K562 (cell line): ENCODE measurements at regions not wholly inside any gene's neighbourhood (a gene's known extent, or its start where the extent isn't known, plus 50 kb on each side); places are given as distances from the start of the nearest gene placed in this dataset.

ENCODE experiments used
- ATAC-seq: fragments of 200-7000 bp; cut with Tn5 transposase; 3 replicates; pipeline ENCODE4 v1.9.1; 2020; ENCODE audit warnings: moderate library complexity
- BruUV-seq: library from RNA; stranded (reverse); fragments of 400-500 nt; replicated peaks from 2 replicates; lab custom pipeline; 2021; lab: Mats Ljungman, UMichigan
- CTCF ChIA-PET: fragments of 300-600 bp; formaldehyde crosslinking; extraction: SDS; loops from one replicate; lab custom pipeline; 2021; ENCODE audit warnings: low intra/inter-chr PET ratio; lab: Yijun Ruan, JAX
- POLR2A ChIA-PET: fragments of 300-600, 350-650 bp; sonication (Branson Sonifier 250); formaldehyde crosslinking; extraction: SDS; loops from one replicate; lab custom pipeline; 2021; ENCODE audit warnings: antibody characterized with exemption, inconsistent platforms; lab: Yijun Ruan, JAX
- DNase-seq, 4 experiments: peaks; one replicate each; pipeline versions ENCODE4 v3.0.0 to v3.0.0-alpha.2; 2011 to 2018; ENCODE audit warnings: low spot score in 3 of 4, mixed read lengths in 3 of 4; ENCODE audit errors: extremely low read depth in 1 of 4
- FAIRE-seq: peaks from 2 replicates; lab custom pipeline; 2011; peaks lifted over from hg19 to GRCh38; lab: Jason Lieb, UNC
- H2AFZ ChIP-seq: 2 replicates; pipeline ENCODE4 v1.6.0; 2011; ENCODE audit warnings: low read depth, low read length, control low read depth, inconsistent platforms
- H3K27ac ChIP-seq: fragments of 200-600 bp; 3 replicates; pipeline ENCODE4 v1.8.0; 2011; ENCODE audit warnings: low read depth, mild to moderate bottlenecking, control low read depth, inconsistent platforms, low read length, moderate library complexity, mixed read lengths; ENCODE audit errors: extremely low read depth
- H3K27me3 ChIP-seq, 2 experiments: fragments of 300-600 bp in 1 of 2; 2 replicates in 1 of 2; 3 replicates in 1 of 2; pipeline versions ENCODE4 v1.6.0 to v1.8.0; 2011; ENCODE audit warnings: inconsistent platforms in 2 of 2, low read length in 2 of 2, mild to moderate bottlenecking in 1 of 2, mixed read lengths in 1 of 2, moderate library complexity in 1 of 2; ENCODE audit not compliant: control insufficient read depth in 2 of 2, insufficient read depth in 2 of 2
- H3K36me3 ChIP-seq: fragments of 300-600 bp; 3 replicates; pipeline ENCODE4 v1.8.0; 2011; ENCODE audit warnings: mild to moderate bottlenecking, low read length, inconsistent platforms; ENCODE audit not compliant: control insufficient read depth, insufficient read depth
- H3K4me1 ChIP-seq, 2 experiments: fragments of 200-600 bp in 1 of 2; replicated peaks in 1 of 2; 2 replicates in 1 of 2; 3 replicates in 1 of 2; pipeline versions ENCODE4 v1.5.1 to v1.8.0; 2011; ENCODE audit warnings: inconsistent platforms in 2 of 2, low read length in 2 of 2, mild to moderate bottlenecking in 1 of 2, mixed read lengths in 1 of 2, moderate library complexity in 1 of 2; ENCODE audit not compliant: control insufficient read depth in 2 of 2, insufficient read depth in 2 of 2
- H3K4me2 ChIP-seq: 2 replicates; pipeline ENCODE4 v1.6.1; 2011; ENCODE audit warnings: low read length, control low read depth, inconsistent platforms, mixed read lengths; ENCODE audit not compliant: insufficient read depth
- H3K4me3 ChIP-seq: fragments of 200-600 bp; sonication (generic), shearing (Covaris generic); 2 replicates; pipeline ENCODE4 v1.5.1; 2016; ENCODE audit warnings: control low read depth, inconsistent platforms
- H3K79me2 ChIP-seq: fragments of 200-600 bp; 3 replicates; pipeline ENCODE4 v1.8.0; 2011; ENCODE audit warnings: low read length, inconsistent platforms; ENCODE audit not compliant: control insufficient read depth, insufficient read depth
- H3K9ac ChIP-seq, 2 experiments: 2 replicates each; pipeline versions ENCODE4 v1.6.0 to v1.6.1; 2011; ENCODE audit warnings: low read depth in 2 of 2, low read length in 2 of 2, control low read depth in 1 of 2, inconsistent platforms in 1 of 2, mild to moderate bottlenecking in 1 of 2, mixed read lengths in 1 of 2; ENCODE audit not compliant: insufficient read depth in 1 of 2
- H3K9me1 ChIP-seq: one replicate; pipeline ENCODE4 v1.6.0; 2011; ENCODE audit warnings: inconsistent platforms, mild to moderate bottlenecking, low read length, moderate library complexity; ENCODE audit not compliant: control insufficient read depth, insufficient read depth
- H3K9me3 ChIP-seq: replicated peaks from 2 replicates; pipeline ENCODE4 v1.5.1; 2011; ENCODE audit warnings: low read depth, low read length, inconsistent platforms; ENCODE audit not compliant: control insufficient read depth, insufficient read depth
- H4K20me1 ChIP-seq: replicated peaks from 2 replicates; pipeline ENCODE4 v1.6.1; 2011; ENCODE audit warnings: low read length, inconsistent platforms, mixed read lengths; ENCODE audit not compliant: control insufficient read depth, insufficient read depth
- ZNF217 ChIP-seq: sonication (generic); formaldehyde crosslinking; IDR thresholded peaks from 2 replicates; pipeline ENCODE4 v1.8.0; 2022; ENCODE audit warnings: mild to moderate bottlenecking, missing genetic modification reagents
- WGBS: fragments of 100-300 bp; shearing (Covaris generic); methylation state at CpG from one replicate; pipeline ENCODE4 v1.1.6; 2016; ENCODE audit warnings: low coverage, mixed read lengths; ENCODE audit not compliant: insufficient coverage; ENCODE audit errors: missing lambda C conversion rate; 5-methylcytosine and 5-hydroxymethylcytosine counted together
- in situ Hi-C: fragments of 300-500 bp; cut with MboI; formaldehyde crosslinking; loops from 4 replicates; pipeline ENCODE4 v1.15.0; 2018; ENCODE audit warnings: inconsistent platforms, mixed read lengths
- intact Hi-C: fragments of 100-400 bp; cut with micrococcal nuclease; formaldehyde crosslinking; loops from 2 replicates; pipeline ENCODE4 v1.14.2; 2022
- TF ChIP-seq, protein P1 (sequence below): fragments of 450-650 bp; IDR thresholded peaks from 2 replicates; pipeline ENCODE4 v1.6.1; 2016; ENCODE audit warnings: mild to moderate bottlenecking, moderate library complexity

DNA sequence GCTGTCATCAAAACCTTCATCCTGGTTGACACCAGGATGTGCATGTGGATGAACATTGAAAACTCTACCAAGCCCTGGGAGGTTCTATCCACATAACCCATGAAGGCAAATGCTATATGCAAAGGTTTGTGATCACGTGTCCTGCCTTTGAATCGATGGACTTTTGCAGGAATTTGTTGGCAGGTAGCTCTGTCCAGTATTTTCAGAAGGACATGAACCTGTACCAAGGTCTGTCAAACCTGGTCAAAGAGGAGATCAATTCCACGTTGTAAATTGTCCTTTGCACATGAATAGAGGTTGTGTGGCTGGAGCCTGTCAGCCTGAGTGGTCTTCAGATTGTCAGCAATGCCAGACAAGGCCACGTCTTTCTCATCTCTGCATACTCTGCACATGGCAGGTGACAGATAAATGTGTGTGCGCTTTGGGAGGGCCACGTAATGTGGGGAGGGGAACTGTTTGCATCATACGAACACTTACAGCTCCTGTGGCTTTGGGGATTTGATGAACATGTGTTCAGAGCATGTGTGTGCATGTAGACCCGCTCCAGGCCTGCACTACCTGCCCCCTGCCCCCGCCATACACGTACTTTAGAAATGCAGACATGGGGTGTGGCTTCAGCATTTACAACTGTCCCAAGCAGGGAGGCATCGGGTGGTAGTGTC is 169.1 kb downstream of the ERMARD start:
- no peak overlapping the region for H3K4me3 ChIP-seq
- CTCF ChIA-PET, result no interaction called here

More for the DNA sequence above, 169.1 kb downstream of the ERMARD start:
- BruUV-seq, result no TSS peak
- intact Hi-C loops, result no loop called here
- no peak for FAIRE-seq
- H3K4me1 ChIP-seq, result peaks cover 0 to 13% of the 10 kb centered on the region in 2 experiments; a peak in 3 of 5 replicates
- POLR2A ChIA-PET, result interaction anchor here (1.1 to 1.2 kb wide), 2 partner anchors 12 to 17 kb away, joined by 3 read pairs; no protein-coding TSS in a partner anchor
- in situ Hi-C loops, result no loop called here
- no peak overlapping the region for H3K27ac ChIP-seq
- no peaks in the 10 kb centered on the region for H3K36me3 ChIP-seq
- DNase-seq, result no peak
- TF ChIP-seq, protein P1, sequence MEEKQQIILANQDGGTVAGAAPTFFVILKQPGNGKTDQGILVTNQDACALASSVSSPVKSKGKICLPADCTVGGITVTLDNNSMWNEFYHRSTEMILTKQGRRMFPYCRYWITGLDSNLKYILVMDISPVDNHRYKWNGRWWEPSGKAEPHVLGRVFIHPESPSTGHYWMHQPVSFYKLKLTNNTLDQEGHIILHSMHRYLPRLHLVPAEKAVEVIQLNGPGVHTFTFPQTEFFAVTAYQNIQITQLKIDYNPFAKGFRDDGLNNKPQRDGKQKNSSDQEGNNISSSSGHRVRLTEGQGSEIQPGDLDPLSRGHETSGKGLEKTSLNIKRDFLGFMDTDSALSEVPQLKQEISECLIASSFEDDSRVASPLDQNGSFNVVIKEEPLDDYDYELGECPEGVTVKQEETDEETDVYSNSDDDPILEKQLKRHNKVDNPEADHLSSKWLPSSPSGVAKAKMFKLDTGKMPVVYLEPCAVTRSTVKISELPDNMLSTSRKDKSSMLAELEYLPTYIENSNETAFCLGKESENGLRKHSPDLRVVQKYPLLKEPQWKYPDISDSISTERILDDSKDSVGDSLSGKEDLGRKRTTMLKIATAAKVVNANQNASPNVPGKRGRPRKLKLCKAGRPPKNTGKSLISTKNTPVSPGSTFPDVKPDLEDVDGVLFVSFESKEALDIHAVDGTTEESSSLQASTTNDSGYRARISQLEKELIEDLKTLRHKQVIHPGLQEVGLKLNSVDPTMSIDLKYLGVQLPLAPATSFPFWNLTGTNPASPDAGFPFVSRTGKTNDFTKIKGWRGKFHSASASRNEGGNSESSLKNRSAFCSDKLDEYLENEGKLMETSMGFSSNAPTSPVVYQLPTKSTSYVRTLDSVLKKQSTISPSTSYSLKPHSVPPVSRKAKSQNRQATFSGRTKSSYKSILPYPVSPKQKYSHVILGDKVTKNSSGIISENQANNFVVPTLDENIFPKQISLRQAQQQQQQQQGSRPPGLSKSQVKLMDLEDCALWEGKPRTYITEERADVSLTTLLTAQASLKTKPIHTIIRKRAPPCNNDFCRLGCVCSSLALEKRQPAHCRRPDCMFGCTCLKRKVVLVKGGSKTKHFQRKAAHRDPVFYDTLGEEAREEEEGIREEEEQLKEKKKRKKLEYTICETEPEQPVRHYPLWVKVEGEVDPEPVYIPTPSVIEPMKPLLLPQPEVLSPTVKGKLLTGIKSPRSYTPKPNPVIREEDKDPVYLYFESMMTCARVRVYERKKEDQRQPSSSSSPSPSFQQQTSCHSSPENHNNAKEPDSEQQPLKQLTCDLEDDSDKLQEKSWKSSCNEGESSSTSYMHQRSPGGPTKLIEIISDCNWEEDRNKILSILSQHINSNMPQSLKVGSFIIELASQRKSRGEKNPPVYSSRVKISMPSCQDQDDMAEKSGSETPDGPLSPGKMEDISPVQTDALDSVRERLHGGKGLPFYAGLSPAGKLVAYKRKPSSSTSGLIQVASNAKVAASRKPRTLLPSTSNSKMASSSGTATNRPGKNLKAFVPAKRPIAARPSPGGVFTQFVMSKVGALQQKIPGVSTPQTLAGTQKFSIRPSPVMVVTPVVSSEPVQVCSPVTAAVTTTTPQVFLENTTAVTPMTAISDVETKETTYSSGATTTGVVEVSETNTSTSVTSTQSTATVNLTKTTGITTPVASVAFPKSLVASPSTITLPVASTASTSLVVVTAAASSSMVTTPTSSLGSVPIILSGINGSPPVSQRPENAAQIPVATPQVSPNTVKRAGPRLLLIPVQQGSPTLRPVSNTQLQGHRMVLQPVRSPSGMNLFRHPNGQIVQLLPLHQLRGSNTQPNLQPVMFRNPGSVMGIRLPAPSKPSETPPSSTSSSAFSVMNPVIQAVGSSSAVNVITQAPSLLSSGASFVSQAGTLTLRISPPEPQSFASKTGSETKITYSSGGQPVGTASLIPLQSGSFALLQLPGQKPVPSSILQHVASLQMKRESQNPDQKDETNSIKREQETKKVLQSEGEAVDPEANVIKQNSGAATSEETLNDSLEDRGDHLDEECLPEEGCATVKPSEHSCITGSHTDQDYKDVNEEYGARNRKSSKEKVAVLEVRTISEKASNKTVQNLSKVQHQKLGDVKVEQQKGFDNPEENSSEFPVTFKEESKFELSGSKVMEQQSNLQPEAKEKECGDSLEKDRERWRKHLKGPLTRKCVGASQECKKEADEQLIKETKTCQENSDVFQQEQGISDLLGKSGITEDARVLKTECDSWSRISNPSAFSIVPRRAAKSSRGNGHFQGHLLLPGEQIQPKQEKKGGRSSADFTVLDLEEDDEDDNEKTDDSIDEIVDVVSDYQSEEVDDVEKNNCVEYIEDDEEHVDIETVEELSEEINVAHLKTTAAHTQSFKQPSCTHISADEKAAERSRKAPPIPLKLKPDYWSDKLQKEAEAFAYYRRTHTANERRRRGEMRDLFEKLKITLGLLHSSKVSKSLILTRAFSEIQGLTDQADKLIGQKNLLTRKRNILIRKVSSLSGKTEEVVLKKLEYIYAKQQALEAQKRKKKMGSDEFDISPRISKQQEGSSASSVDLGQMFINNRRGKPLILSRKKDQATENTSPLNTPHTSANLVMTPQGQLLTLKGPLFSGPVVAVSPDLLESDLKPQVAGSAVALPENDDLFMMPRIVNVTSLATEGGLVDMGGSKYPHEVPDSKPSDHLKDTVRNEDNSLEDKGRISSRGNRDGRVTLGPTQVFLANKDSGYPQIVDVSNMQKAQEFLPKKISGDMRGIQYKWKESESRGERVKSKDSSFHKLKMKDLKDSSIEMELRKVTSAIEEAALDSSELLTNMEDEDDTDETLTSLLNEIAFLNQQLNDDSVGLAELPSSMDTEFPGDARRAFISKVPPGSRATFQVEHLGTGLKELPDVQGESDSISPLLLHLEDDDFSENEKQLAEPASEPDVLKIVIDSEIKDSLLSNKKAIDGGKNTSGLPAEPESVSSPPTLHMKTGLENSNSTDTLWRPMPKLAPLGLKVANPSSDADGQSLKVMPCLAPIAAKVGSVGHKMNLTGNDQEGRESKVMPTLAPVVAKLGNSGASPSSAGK, result no peak
- no peak for TF ChIP-seq ZNF217
- no peak overlapping the region for H3K9ac ChIP-seq
- ATAC-seq, result no peak
- H4K20me1 ChIP-seq, result no peaks in the 10 kb centered on the region
- no peaks in the 10 kb centered on the region for H3K9me1 ChIP-seq
- 5% methylated on average over 11 of the region's 11 CpGs for WGBS
- no peaks in the 10 kb centered on the region for H3K79me2 ChIP-seq
- peaks cover 0 to 28% of the 10 kb centered on the region in 2 experiments; a peak in 4 of 5 replicates for H3K27me3 ChIP-seq
- H2AFZ ChIP-seq, result peak overlapping the region; percentile 57; the same call in 1 of the 2 replicates
- peak overlapping the region; percentile 65; the same call in 1 of the 2 replicates for H3K4me2 ChIP-seq
- H3K9me3 ChIP-seq, result peaks cover 9% of the 10 kb centered on the region
